ACC112 (cell line): ENCODE measurements at regions not wholly inside any gene's neighbourhood (a gene's known extent, or its start where the extent isn't known, plus 50 kb on each side); places are given as distances from the start of the nearest gene placed in this dataset.

Experiments used
- H2AFZ ChIP-seq: fragments of 200-600 bp; sonication (generic); one replicate; pipeline ENCODE4 v1.6.0; 2017; ENCODE audit warnings: antibody characterized with exemption, low read length; ENCODE audit not compliant: unreplicated experiment
- H3K27ac ChIP-seq: fragments of 200-600 bp; sonication (generic); 2 replicates; pipeline ENCODE4 v1.5.1; 2014; ENCODE audit warnings: low read depth, mild to moderate bottlenecking, antibody characterized with exemption, low read length, moderate library complexity
- H3K27me3 ChIP-seq: fragments of 200-600 bp; sonication (generic); 2 replicates; pipeline ENCODE4 v1.6.1; 2014; ENCODE audit warnings: mild to moderate bottlenecking, antibody characterized with exemption, low read length, moderate library complexity, mixed read lengths; ENCODE audit not compliant: insufficient read depth
- H3K36me3 ChIP-seq: fragments of 200-600 bp; sonication (generic); 2 replicates; pipeline ENCODE4 v1.6.1; 2016; ENCODE audit warnings: mild to moderate bottlenecking, antibody characterized with exemption, low read length, moderate library complexity, mixed read lengths; ENCODE audit not compliant: insufficient read depth
- H3K4me1 ChIP-seq: fragments of 200-600 bp; sonication (generic); one replicate; pipeline ENCODE4 v1.6.1; 2016; ENCODE audit warnings: low read length, mixed read lengths; ENCODE audit not compliant: insufficient read depth, unreplicated experiment, control insufficient read depth
- H3K4me3 ChIP-seq: fragments of 200-600 bp; sonication (generic); 2 replicates; pipeline ENCODE4 v1.5.1; 2014; ENCODE audit warnings: mild to moderate bottlenecking, low read depth, low read length
- H3K79me2 ChIP-seq: fragments of 200-600 bp; sonication (generic); one replicate; pipeline ENCODE4 v1.6.0; 2016; ENCODE audit warnings: low read length; ENCODE audit not compliant: control insufficient read depth, unreplicated experiment, insufficient read depth

DNA sequence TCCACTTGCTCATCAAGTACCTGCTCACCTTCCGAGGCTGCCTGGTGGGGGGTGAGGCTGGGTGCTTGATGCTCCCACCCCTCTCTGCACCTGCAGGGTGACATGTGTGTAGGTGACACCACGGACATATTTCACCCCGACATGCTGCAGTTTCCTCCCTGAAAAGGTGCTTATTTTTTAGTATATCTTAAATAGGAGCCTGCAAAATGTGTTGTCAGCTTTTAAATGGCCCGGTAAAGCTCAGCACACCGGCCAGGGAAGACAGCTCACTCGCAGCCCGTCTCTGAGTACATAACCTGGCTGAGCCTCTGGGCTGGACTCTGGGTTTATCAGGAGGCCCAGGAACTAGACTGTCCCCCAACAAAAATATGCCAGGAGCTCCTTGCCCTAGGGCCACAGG lies 89.3 kb upstream of the LINGO1 start:
- H2AFZ ChIP-seq, result no peak overlapping the region
- H3K4me1 ChIP-seq, result no peaks in the 10 kb centered on the region
- no peaks in the 10 kb centered on the region for H3K79me2 ChIP-seq
- H3K27ac ChIP-seq, result no peak overlapping the region
- H3K4me3 ChIP-seq, result no peak overlapping the region
- H3K27me3 ChIP-seq, result peaks cover 31% of the 10 kb centered on the region
- H3K36me3 ChIP-seq, result no peaks in the 10 kb centered on the region

DNA sequence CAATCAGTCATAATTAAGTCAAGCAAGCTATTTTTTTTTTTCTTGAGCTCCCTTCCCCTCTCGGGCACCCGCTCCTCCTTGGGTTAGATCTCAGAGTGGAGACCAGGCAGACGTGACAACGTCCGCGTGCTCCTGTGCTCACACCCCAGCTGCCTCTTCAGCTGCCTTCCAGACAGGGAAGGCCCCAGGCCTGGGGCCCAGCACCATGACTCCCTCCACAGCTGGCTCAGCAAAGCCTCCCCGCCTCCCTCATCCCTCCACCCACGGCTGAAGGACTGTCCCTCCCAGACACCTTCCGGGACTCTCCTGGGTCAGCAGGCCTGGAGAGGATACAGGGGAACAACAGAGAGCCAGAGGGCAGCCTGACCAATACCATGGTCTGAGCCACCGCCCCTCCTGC lies 87.9 kb upstream of the LINGO1 start:
- H3K4me1 ChIP-seq, result no peaks in the 10 kb centered on the region
- no peaks in the 10 kb centered on the region for H3K36me3 ChIP-seq
- no peak overlapping the region for H2AFZ ChIP-seq
- H3K27me3 ChIP-seq, result peaks cover 29% of the 10 kb centered on the region
- H3K4me3 ChIP-seq, result no peak overlapping the region
- no peaks in the 10 kb centered on the region for H3K79me2 ChIP-seq
- H3K27ac ChIP-seq, result no peak overlapping the region

DNA sequence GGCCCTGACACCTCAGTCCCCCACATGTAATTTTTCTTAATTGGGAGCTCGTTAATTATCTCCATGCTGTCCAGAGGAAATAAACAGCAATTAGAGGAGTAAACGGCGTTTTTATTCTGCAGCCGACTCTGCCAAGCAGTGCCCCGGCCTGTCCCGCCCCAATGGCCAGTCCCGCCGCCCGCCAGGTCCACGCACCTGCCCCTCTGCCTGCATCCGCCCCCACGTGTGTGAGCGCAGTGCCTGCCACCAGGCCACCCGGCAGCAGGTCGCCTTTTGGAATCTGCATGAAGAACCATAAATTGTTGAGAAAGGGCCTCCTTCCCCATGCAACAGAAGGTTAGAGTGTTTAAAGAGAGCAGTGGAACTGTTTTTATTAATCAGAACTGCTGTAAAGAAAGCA lies 87.5 kb upstream of the LINGO1 start:
- Histone ChIP-seq H3K27ac (no peak overlapping the region), H2AFZ (no peak overlapping the region), H3K79me2 (no peaks in the 10 kb centered on the region), H3K27me3 (peaks cover 27% of the 10 kb centered on the region), H3K4me1 (no peaks in the 10 kb centered on the region), H3K36me3 (no peaks in the 10 kb centered on the region), H3K4me3 (no peak overlapping the region)

DNA sequence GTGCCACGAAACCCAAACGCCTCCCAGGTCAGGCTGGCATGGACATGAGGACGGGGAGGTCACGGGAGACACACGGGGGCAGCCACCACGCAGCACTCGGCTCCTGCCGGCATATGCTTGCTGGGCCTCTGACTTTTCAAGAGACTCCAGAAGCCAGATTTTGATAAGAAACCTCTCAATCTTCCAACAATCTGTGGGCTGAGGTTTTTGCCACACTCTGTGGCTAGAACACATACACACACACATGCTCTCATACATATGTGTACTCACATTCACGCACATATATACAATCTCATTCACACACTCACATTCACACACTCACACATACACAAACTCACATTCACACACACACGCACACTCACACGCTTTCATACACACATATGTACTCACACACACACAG lies 86.7 kb upstream of the LINGO1 start:
- H3K36me3 ChIP-seq, result no peaks in the 10 kb centered on the region
- H3K79me2 ChIP-seq, result no peaks in the 10 kb centered on the region
- H3K27me3 ChIP-seq, result peaks cover 27% of the 10 kb centered on the region
- H2AFZ ChIP-seq, result no peak overlapping the region
- H3K27ac ChIP-seq, result no peak overlapping the region
- no peaks in the 10 kb centered on the region for H3K4me1 ChIP-seq
- H3K4me3 ChIP-seq, result no peak overlapping the region

DNA sequence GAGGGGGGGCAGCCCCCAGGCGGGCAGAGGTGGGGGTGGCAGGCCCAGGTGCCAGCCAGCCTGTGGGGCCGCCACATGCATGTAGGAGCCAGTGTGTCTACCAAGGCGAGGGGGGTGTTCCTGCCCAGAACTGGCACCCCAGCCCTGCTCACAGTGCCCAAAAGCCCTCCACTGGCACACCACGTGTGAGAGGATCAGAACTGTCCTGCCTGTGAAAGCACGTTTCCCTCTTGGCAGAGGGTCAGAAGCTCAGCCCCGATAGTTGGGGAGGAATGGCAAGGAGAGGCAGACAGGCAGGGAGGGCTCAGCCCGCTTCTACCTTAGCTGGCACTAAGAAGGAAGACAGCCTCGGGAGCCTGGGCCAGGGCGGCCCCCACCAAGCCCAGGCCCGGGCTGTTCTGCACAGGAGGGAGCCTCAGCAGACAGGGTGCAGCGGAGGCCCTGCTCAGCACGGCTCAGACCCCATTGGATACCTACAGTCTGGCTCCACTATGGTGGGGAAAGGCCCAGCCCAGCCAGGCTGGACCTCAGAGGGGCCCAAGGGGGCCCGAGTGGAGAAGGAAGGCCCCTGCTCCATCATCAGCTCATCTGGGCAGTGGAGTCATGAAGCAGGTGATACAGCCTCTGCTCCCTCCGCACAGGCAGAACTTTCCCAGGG lies 84.8 kb upstream of the LINGO1 start:
- H2AFZ ChIP-seq, result no peak overlapping the region
- no peak overlapping the region for H3K27ac ChIP-seq
- H3K79me2 ChIP-seq, result no peaks in the 10 kb centered on the region
- H3K4me1 ChIP-seq, result no peaks in the 10 kb centered on the region
- no peak overlapping the region for H3K4me3 ChIP-seq
- no peaks in the 10 kb centered on the region for H3K36me3 ChIP-seq
- peaks cover 30% of the 10 kb centered on the region for H3K27me3 ChIP-seq

DNA sequence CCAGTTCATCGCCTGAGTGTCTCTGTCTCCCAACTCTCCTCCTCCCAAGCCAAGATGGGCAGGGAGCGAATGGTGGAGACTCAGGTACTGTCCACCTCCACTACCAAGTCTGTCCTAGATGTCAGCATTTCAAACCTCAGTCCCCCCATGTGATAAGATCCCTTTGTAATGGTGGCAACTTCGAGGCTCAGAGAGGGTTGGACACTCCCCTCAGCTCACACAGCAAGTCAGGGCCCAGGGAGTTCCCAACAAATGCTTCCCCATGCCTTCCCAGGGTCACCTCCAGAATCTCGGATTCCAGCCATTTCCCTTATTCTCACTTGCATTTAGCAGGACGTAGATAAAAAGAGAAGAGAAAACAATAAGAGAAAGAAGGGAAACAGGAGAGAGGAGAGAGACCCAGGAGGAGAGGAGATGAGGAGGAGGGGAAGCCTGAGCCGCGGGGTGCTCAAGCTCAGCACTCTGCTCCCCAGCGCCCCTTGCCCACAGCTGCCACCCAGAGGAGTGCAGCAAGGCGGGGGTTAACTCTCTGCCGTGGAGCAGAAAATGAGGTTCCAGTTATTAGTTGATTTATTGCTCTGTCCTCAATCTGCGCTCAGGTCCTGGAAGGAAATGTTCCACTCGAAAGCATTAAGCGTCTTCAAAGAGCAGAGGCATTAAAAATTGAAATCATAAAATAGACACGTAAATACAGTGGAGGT lies 84.1 kb upstream of the LINGO1 start:
- Histone ChIP-seq H3K4me3 (no peak overlapping the region), H3K27me3 (peaks cover 30% of the 10 kb centered on the region), H2AFZ (no peak overlapping the region), H3K36me3 (no peaks in the 10 kb centered on the region), H3K27ac (no peak overlapping the region), H3K79me2 (no peaks in the 10 kb centered on the region), H3K4me1 (no peaks in the 10 kb centered on the region)

DNA sequence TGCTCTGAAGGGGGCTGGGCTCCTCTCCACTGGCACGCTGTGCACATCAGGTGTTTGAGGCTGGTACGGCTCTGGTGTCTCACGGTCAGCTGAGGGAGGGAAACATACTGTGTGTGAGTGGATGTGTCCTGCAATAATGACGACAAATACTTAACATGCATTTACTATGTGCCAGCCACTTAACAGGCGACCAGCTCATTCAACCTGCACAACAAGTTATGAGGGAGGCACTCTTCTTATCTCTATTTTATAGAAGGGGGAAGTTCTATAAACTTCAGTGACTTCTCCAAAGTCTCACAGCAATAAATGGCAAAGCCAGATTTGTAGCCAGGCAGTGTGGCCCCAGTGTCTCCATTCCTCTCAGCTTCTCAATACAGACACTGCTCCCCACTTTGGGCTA lies 83.1 kb upstream of the LINGO1 start:
- H3K79me2 ChIP-seq, result no peaks in the 10 kb centered on the region
- H3K27me3 ChIP-seq, result peaks cover 32% of the 10 kb centered on the region
- no peak overlapping the region for H3K27ac ChIP-seq

DNA sequence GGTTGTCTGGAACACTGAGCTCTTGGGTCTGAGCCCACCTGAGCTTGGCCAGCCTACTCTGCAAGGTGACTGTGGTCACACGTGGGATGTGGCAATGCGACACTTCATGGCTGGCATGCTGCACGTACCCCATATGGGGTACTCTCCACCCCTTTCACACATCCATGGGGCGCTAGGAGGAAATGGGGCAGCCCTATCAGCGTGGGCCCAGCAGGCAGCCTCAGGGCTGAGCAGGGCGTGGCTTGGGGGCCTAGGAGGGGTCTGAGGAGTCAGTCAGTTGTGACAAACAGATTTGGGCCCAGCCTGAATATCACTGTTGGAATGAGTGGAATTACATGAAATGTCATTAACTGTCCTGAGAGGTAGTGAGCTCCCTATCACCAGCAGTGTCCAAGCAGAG lies 82.3 kb upstream of the LINGO1 start:
- H3K79me2 ChIP-seq, result no peaks in the 10 kb centered on the region
- H3K36me3 ChIP-seq, result no peaks in the 10 kb centered on the region
- H3K27me3 ChIP-seq, result peaks cover 40% of the 10 kb centered on the region
- no peak overlapping the region for H2AFZ ChIP-seq
- no peak overlapping the region for H3K27ac ChIP-seq
- no peaks in the 10 kb centered on the region for H3K4me1 ChIP-seq
- H3K4me3 ChIP-seq, result no peak overlapping the region

More for the DNA sequence above, 83.1 kb upstream of the LINGO1 start:
- Histone ChIP-seq H3K36me3 (no peaks in the 10 kb centered on the region), H2AFZ (no peak overlapping the region), H3K4me1 (no peaks in the 10 kb centered on the region), H3K4me3 (no peak overlapping the region)

DNA sequence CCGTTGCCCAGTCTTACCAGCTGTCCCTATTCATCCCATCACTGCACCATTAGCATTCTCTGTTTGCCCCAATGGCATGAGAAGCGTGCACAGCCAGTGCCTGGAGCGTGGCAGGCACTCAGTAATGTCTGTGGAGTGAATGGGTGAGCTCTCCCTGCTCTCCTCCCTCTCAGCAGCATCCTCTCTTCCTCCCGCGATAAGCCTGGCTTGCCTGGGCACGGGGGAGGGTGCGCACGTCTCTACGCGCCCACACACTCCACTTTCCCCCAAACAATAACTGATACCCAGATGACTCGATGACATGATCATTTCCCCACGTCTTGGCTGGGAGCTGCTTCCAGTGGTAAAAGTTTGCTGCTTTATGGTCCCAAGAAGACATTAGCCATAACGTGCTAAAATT lies 81.8 kb upstream of the LINGO1 start:
- Histone ChIP-seq H3K79me2 (no peaks in the 10 kb centered on the region), H3K36me3 (no peaks in the 10 kb centered on the region), H3K27me3 (peaks cover 45% of the 10 kb centered on the region), H2AFZ (no peak overlapping the region), H3K4me1 (no peaks in the 10 kb centered on the region), H3K27ac (no peak overlapping the region), H3K4me3 (no peak overlapping the region)

DNA sequence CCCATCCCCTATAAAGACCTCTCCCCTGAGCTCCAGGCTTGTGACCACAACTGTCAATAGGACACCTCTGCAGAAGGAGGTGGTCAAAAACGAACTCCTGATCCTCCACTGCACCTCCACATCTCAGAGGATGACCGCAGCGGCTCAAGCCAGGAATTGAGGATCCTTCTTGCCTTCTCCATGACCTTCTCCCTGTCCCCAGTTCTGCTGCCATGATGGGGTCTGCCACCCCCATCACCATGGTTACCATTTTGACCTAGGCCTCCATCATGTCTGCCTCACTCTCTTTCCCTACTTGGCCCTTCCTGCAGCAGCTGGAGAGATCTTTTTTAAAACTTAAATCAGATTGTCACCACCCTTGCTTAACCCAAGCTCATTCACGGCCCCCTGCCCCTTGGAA lies 81.3 kb upstream of the LINGO1 start:
- Histone ChIP-seq H3K79me2 (no peaks in the 10 kb centered on the region), H3K36me3 (no peaks in the 10 kb centered on the region), H3K27me3 (peaks cover 49% of the 10 kb centered on the region), H3K4me3 (no peak overlapping the region), H2AFZ (no peak overlapping the region), H3K27ac (no peak overlapping the region), H3K4me1 (no peaks in the 10 kb centered on the region)

DNA sequence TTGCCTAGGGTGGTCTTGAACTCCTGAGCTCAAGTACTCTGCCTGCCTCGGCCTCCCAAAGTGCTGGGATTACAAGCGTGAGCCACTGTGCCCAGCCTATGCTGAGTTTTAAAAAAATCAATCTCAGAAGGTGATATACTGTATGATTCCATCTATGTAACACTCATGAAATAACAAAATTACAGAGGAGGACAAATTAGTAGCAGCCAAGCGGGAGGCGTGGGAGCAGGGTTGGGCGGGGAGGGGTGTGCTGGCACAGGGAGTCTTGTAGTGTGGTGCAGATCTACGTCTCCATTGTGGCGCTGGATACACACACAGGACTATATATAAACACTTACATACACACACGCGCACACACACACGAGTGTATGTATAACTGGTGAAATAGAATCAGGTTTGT lies 80.6 kb upstream of the LINGO1 start:
- Histone ChIP-seq H3K79me2 (no peaks in the 10 kb centered on the region), H3K36me3 (no peaks in the 10 kb centered on the region), H3K27ac (no peak overlapping the region), H2AFZ (no peak overlapping the region), H3K4me3 (no peak overlapping the region), H3K4me1 (no peaks in the 10 kb centered on the region), H3K27me3 (peaks cover 49% of the 10 kb centered on the region)
